Glomerular endothelial cell (primary cell): ENCODE measurements at regions not wholly inside any gene's neighbourhood (a gene's known extent, or its start where the extent isn't known, plus 50 kb on each side); places are given as distances from the start of the nearest gene placed in this dataset.

Source experiments
- DNase-seq: peaks from one replicate; pipeline ENCODE4 v3.0.0-alpha.2; 2011; ENCODE audit warnings: low read depth, low spot score; ENCODE audit errors: extremely low read depth

DNA sequence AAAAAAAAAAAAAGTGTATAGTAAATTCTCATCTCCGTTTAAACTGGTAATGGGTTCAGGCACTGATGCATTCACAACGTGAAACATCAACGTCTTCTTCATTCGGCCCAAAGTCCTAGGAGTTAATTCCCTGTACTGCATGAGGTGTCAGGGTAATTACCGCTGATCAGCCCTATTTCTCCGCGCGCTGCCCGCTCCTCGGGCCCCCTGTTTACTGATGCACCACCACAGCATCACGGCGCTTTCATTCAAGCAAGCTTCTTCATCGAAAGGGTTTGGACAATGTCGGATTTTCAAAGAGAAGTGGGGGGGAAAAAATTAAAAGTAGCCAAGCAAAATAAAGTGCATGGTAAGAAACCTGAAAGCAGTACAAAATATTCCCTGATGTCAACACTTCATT, 352.0 kb upstream of the POU3F3 start:
- no peak for DNase-seq

DNA sequence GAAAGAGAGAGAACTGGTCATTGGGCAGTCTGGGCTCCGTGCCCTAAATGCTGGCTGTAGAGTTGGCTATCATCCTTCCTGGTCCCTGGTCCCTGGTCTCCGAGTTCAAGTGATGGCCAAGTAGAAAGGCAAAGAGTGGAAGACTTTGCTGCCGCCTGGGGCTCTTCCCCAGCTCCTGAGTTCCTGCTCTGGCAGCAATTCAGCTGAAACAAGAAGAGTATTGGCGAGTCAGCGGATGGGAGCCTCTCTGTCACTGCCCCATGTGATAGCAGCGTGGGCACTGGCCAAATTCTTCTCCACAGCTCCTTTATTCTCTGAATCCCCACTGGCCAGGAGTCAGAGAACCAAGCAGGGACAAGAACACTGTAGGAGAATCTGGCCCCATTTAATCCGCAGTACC, 351.0 kb upstream of the POU3F3 start:
- DNase-seq: no peak

DNA sequence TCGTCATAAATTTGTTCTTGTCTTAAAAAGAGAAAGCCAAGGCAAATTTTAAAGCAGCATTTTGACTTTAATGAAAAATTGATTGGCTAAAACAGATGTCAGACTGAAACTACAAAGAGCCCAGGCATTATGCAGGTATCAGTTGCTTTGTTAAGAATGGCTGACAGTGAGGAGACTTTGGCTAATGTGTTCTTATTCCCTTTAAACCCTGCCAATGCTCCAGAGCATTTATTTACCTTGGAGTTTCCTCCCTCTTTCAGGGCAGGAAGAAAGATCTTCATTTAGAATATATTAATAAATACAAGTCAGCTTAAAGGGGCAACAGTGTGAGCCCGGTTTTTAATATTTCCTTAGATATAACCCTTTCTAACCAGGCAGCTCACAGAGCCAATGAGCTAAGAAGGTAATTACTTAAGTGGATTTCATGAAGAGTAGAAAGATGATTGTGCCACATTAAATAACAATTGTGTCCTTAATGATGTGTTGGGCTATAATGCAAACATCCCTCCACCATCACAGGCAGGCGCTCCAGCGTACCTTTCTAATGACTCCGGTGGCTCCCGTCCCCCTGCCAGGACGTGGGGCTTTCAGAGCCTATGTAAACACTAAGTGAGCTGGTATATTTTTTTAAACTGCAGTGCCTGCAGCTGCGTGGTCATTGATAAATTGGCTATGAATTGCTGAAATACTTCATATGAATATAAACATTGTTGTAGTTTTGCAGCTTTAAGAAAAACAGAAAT, 349.4 kb upstream of the POU3F3 start:
- no peak for DNase-seq

DNA sequence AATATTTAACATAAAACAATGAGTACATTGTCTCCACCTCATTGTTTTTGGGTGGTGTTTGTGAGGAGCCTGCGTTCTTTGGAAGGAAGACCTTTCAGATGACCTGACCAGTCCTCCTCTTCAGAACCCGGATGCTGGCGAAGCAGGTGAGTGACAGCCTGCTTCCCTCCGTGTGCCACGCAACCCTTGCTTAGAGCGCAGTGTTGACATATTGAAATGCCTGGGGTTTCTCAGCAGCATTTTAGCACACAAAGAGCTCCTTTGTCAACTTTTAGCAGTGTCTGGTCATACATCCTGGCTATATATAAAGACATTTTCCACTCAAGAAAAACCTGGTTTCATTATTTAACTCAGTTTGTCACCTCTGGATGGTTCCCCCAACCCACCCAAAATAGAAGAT, 335.7 kb upstream of the POU3F3 start:
- DNase-seq: no peak

DNA sequence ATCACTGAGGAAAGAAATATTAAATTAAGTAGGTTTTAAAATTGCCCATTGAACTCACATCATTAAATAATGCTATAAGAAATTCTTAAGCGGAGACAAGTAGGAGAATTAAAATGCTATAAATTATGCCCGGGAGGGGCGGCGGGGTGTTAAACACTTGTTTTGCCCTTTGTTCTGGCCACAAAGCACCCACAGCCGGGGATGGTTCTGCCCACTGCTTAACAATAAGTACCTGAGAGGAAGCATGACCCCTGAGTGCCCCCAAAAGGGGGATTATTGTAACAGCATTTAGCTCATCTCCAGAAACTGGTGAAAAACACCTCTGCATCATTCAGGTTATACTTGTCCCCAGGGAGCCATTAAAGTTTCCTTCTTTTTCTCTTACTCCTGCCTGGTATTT, 332.7 kb upstream of the POU3F3 start:
- DNase-seq: no peak

DNA sequence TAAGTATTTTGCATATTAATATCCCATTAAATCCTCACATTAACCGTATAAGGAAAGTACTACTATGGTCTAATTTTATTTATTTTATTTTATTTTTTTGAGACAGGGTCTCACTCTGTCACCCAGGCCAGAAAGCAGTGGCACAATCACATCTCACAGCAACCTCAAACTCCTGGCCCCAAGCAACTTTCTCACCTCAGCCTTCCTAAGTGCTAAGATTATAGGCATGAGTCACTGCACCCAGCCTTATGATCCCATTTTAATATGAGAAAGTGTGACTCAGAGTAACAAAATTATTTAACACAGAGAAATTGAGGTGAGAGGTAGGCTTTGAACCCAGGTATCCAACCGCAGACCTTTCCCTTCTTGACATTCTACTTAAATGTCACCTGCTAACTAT, 330.0 kb upstream of the POU3F3 start:
- no peak for DNase-seq

DNA sequence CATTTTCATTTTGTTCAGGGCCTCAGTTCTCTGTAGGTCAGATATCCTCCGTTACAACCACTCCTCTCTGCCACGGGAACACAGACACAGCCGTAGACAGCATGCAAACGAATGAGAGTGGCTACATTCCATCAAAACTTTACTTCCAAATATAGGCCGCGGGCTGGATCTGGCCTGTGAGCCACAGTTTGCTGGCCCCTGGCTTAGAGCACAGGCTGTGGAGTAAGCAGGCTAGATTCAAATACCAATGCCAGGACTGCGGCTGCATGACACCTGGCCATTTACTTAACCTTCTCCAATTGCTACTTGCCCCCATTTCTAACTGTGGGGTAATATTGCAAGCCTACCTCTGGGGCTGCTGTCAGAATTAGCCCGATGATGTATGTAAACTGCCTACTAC, 325.8 kb upstream of the POU3F3 start:
- DNase-seq: no peak

DNA sequence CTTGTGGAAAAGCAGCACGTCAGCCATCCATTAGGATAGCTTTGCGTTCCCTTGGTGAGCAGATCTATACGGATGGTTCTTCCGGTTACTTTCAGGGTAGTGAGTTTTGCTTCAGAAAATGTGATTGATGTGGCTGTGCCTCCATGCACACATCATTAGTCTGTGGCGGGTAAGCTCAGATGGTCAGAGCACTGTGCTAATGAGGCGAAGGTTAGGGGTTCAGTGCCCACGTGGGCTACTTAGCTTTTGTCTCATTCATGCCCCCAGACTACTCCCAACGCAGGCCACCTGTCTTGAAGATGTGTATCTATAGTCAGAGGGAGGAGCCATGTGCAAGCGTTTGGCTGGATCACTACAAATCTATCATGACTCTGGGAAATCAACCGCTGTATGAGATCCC, 322.8 kb upstream of the POU3F3 start:
- DNase-seq: no peak

DNA sequence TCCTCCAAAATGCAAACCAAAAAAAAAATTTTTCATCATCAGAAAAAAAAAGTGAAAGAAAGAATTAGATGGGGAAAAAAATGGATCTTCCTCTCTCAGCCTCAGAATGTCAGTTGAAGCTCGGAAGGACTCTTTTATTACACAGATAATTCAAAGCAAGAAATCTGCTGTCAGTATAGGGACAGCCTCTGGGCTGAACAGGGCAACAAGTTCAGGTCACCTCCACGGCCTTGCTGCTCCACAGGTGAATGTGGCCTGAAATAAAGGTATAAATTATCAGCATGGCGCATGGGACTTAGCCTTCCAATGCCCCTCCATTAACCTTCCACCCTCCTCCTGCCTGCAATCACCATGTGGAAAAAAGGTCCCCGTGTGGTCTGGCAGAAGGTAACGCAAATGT, 316.8 kb upstream of the POU3F3 start:
- no peak for DNase-seq

DNA sequence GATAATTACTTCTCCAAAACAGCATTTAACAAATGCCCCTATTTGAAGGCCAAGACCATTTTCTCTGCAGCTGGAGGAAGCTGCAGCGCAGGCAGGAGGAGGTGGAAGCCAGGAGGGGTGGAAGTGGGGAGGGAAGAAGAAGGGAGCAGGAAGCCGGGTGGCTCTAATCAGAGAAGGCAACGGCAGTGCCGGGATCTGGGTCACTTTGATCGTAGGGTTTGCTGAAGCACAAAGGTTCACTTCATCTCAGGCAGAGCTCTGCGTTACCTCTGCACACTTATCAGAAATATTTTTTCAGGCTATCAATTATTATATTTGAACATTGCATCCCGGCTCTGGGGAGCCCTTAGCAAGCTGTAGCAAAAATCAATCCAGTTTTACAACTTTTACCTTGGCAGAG, 315.8 kb upstream of the POU3F3 start:
- DNase-seq: no peak

DNA sequence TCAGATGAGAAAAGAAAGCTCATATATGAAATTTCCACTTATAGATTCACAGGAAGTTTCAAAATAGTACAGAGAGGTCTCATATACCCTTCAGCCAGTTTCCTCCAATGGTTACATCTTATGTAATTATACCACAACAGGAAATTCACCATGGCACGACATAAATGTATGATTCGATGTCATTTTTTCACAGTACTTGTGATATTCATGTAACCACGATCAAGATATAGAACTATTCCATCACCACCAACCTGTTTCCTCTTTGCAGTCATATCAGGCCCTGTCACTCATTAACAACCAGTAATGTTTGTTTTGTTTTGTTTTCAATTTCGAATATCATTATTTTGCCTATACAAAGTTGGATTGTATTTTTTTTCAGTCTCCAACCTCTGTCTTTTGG, 314.3 kb upstream of the POU3F3 start:
- no peak for DNase-seq

DNA sequence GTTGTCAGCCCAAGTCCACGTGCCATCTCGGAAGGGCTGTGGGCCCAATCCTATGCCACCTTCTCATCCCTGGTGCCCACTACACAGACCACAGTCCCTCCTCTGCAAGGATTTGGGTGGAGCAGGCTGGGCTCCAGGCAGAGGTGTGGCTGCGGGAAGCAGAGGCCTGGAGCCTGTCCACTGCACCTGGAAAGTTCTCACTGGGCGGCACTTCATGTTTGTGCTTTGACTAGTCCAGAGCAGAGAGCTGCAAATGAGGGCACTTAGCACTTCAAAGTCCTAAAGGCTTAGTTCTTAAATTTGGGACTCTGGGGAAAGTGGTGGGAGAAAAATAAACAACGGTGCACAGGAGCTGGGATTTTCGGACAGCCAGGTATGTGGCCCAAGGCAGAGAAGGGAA, 308.9 kb upstream of the POU3F3 start:
- no peak for DNase-seq

DNA sequence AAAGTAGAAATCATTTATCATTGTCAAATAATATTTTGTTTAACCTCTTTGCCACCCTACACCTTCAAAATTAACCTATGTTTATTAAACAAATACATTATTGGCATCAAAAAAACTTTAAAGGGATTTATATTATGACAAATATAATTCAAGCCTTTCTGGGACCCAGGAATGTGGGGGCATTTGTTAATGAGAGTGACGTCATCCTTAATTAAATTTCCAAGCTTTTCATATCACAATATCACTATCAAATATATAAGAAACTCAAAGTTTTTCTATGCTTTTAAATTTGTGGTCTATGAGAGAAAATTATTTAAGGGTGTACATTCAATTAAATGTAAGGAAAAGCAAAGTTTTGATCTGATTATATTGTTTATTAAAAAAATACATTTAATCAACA, 307.4 kb upstream of the POU3F3 start:
- DNase-seq: no peak

DNA sequence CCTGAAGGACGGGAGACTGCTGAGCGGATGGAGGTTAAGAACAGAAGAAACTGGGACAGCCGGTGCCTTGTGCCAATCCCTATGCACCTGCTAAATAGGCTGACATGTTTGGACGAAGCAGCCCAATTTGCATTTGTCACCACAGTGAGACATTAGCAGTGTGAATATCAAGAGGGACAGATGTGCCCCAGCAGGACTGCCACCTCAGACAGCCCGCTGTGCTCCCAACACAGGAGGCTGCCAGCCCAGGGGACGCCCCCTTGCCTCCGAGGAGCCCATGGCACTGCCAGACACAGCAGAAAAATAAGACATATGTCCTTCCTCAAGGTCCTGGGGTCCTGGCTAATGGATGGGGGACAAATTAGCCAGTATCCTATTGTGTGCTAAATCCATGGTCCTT, 306.7 kb upstream of the POU3F3 start:
- DNase-seq: no peak

DNA sequence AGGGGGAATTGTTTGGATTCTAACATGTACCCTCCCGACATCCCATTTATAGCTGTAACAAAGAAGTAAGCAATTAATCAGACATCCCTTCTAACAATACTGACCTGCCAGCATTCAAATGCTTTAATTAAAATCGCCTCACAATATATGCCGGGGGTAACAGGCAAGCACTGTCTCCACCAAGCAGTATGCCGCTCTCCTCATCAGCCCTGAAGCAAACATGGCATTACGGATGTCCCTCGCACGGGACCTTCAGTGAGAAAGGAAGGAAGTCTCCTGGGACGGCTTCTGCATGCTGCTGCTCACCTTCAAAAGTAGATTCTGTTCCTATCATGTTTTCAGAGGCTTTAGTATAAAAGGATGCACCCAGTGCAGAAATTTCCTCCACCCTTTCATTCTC, 292.7 kb upstream of the POU3F3 start:
- DNase-seq: no peak

DNA sequence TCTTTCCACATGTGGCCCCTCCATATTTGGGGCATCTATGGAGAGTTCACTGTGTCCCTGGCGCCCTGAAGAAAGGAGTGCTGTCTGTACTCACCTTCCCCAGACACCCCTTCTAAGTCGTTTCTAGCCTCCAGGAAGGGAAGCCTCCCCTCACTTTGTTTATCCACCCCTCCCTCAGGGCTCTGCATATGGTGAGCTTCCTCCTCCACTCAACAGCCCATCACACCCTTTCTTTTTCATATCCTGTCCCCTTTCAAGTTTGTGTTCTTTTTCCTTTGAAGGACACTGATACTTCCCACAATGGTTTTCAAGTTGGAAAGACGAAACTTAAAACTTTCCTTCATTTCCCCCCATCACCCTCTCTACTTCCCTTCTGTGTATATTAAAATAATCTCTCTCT, 291.4 kb upstream of the POU3F3 start:
- DNase-seq: no peak

DNA sequence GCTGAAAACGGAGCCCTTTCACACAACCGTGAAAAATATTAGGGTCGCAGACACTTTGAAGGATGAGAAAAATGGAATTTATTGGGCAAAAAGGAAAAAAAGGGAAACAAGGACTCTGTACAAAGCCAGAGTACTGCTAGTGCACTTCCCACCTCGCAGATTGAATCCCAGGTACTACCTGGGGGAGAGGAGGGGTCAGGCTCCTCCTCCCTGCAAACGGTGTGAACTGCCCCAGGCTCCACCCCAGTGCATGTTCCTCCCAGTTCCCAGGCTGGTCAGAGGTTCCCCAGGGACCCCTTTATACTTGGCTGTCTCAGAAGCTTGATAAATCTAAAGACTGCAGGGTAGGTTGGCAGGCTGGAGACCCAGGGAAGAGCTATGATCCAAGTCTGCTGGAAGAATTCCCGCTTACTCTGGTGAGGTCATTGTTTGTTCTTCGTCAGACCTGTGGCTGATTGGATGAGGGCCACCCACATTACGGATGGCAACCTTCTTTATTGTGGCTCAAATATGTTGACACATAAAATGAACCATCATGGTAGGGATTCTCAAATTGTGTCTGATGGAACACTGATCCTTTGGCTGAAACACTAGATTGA, 290.4 kb upstream of the POU3F3 start:
- no peak for DNase-seq

DNA sequence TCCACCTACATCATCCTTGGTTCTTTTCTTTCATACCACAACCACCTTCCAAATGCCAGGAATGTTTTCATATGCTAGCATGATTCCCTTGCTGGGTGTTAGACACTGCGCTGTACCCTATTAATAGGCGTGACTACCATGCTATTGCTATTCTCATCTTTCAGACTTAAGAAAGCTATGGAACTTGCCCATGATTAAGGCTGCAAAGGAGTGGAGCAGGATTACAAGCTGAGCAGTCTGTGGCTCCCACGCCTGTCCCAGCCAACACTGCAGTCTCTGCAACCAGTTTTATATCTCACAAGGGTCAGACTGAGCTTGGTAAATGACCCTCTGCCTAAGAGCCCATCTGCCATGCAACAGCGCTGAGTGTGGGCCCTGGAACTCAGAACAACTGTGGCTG, 285.7 kb upstream of the POU3F3 start:
- DNase-seq: no peak

DNA sequence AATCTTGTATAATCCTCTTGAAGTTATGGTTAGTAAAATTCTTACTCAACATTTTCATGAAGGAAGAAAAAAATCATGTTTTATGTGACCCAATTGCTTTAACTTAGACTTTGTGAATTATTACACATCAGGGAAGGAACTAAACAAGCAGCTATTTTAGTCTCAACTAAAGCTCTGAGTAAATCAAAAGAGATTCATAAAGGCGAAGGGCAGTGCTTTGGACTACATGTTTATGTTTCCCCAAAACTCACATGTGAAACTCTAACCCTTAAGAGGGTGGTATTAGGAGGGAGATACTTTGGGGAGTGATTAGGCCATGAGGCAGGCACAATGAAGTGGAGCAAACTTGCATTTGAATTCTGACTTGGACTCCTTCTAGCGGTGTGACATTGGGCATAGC, 283.7 kb upstream of the POU3F3 start:
- DNase-seq: no peak

DNA sequence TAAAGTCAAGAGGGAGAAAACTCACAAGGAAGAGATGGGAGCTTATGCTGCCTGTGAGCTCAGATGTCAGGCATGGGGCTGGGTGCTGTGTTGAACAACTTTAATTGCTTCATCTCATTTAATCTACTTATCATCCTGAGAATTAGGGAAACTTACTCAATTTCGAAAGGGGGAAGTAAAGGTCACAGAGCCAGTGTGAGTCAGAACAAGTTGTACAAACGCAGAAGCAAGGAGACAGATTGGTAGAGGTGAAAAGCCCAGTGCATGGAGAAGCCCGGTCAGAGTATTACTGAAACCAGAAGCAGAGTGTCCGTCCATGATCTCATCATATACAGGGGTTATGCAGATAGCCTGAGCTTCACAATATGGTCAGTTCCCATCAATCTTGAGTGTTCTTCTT, 281.1 kb upstream of the POU3F3 start:
- DNase-seq: no peak

DNA sequence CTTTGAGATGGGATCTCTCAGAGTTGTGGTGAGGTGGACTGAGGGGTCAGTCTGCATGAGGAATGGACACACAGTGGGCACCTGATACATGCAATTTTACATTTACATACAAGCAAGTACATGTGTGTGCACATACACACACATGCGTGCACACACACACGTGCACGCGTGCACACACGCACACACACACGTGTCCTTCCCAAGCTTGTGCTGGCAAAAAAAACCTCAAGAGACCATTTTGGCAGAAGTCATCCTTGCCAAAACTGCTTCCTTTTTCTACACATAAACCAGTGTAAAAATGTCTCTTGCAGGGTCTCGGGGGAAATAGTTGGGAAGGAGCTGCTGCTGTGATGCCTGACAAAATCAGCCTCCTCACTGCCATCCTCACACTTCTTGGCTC, 279.5 kb upstream of the POU3F3 start:
- no peak for DNase-seq

DNA sequence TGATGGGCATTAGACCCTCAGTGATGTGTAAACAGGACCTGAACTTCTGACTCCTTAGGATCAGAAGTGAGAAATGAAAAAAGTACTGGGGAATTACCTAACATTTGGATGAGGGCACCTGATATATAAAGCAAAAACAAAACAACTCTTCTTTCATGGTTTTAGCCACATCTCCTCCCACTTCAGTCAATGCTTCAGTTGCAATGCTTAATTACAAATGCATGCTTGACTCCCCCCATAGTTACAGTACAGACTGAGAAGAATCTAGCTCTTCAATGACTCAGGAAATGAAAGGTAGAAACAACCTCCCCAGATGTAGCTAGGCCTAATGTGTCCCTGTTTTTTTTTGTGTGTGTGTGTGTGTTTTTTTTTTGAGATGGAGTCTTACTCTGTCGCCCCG, 276.8 kb upstream of the POU3F3 start:
- DNase-seq: no peak

DNA sequence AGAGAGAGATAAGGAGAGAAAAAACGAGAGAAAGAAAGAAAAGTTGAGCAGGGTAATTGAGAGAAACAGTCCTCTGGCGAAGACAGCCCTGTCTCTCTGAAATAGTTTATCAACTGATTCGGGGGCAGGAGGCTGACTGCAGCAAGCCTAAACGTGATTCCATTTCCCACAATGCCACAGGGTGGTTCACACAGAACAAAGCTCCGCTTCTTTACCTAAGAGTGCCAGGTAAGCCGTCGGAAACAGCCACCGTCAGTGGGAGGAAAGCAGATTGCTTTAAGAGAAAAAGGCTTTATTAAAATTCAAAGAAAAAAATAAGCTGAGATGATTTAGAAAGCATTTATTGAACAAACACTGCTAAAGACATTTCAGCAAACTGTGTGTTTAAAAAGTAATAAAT, 271.4 kb upstream of the POU3F3 start:
- no peak for DNase-seq
